ENCODE measurements at regions not wholly inside any gene's neighbourhood (a gene's known extent, or its start where the extent isn't known, plus 50 kb on each side); places are given as distances from the start of the nearest gene placed in this dataset.

- DNase-seq, result no peak
- 95% methylated on average over 6 of the region's 6 CpGs for WGBS, 2 donors
- H3K27ac ChIP-seq, result no peak overlapping the region
- no peak for ATAC-seq
- no peaks in the 10 kb centered on the region for H3K27me3 ChIP-seq
- H3K9me3 ChIP-seq, result no peaks in the 10 kb centered on the region
- intact Hi-C loops (cut with DNase I), result no loop called here
- no peaks in the 10 kb centered on the region for H3K36me3 ChIP-seq
- H3K4me3 ChIP-seq, result no peak overlapping the region
- peaks cover 0 to 15% (median 0%) of the 10 kb centered on the region in 9 donors for H3K4me1 ChIP-seq
- TF ChIP-seq CTCF (IDR thresholded peaks at IDR 0.05), result no peak
Observed at GRCh38 chr6:149158076-149158475, 159.4 kb upstream of the TAB2 start.

- no peak overlapping the region for H3K4me3 ChIP-seq
- no peak for ATAC-seq
- TF ChIP-seq CTCF (IDR thresholded peaks at IDR 0.05), result no peak
- no peaks in the 10 kb centered on the region for H3K36me3 ChIP-seq
- H3K9me3 ChIP-seq, result no peaks in the 10 kb centered on the region
- H3K4me1 ChIP-seq, result no peaks in the 10 kb centered on the region
- no peaks in the 10 kb centered on the region for H3K27me3 ChIP-seq
- intact Hi-C loops (cut with DNase I), result no loop called here
- 33 to 70% methylated on average over 1 of the region's 1 CpG for WGBS, 2 donors
- no peak overlapping the region for H3K27ac ChIP-seq
- DNase-seq, result no peak
Observed at GRCh38 chr6:149160943-149161342, 156.6 kb upstream of the TAB2 start.

GRCh38 chr6:149162924-149163323 lies 154.6 kb upstream of the TAB2 start:
- no peaks in the 10 kb centered on the region for H3K36me3 ChIP-seq
- DNase-seq (no peak), ATAC-seq (no peak)
- H3K9me3 ChIP-seq, result no peaks in the 10 kb centered on the region
- H3K4me1 ChIP-seq, result peaks cover 0 to 7% (median 0%) of the 10 kb centered on the region in 9 donors
- H3K27ac ChIP-seq, result no peak overlapping the region
- no peak overlapping the region for H3K4me3 ChIP-seq
- no peak for TF ChIP-seq CTCF (IDR thresholded peaks at IDR 0.05)
- intact Hi-C loops (cut with DNase I), result no loop called here
- H3K27me3 ChIP-seq, result peaks cover 0 to 4% (median 0%) of the 10 kb centered on the region in 7 donors

- TF ChIP-seq CTCF (IDR thresholded peaks at IDR 0.05), result no peak
- intact Hi-C loops (cut with DNase I), result no loop called here
- no peak for DNase-seq
- no peak for ATAC-seq
- peaks cover 0 to 11% (median 0%) of the 10 kb centered on the region in 9 donors for H3K4me1 ChIP-seq
- no peak overlapping the region for H3K4me3 ChIP-seq
- whole genome bisulfite sequencing, 2 donors, result 89 to 93% methylated on average over 12 of the region's 12 CpGs
- no peak overlapping the region for H3K27ac ChIP-seq
- H3K36me3 ChIP-seq, result no peaks in the 10 kb centered on the region
- peaks cover 0 to 7% (median 0%) of the 10 kb centered on the region in 7 donors for H3K27me3 ChIP-seq
- no peaks in the 10 kb centered on the region for H3K9me3 ChIP-seq
Observed at GRCh38 chr6:149164199-149164750, 153.2 kb upstream of the TAB2 start.

Measured in heart right ventricle (tissue), 16 donors.